Liver (tissue), 8 donors: ENCODE measurements at regions not wholly inside any gene's neighbourhood (a gene's known extent, or its start where the extent isn't known, plus 50 kb on each side); places are given as distances from the start of the nearest gene placed in this dataset.

Source experiments
- DNase-seq: peaks from one replicate; pipeline ENCODE4 v3.0.0-alpha.2; 2017; ENCODE audit warnings: low spot score
- H3K27ac ChIP-seq, 2 donors: one replicate each; pipeline ENCODE4 v1.7.0; 2013; ENCODE audit warnings: inconsistent platforms in 2 of 2, low read length in 2 of 2, control low read depth in 1 of 2, low read depth in 1 of 2, mild to moderate bottlenecking in 1 of 2
- H3K27me3 ChIP-seq, 4 donors: one replicate each; pipeline versions ENCODE4 v1.6.1 to v1.7.0; 2013; ENCODE audit warnings: low read length in 3 of 4, inconsistent platforms in 1 of 4, mild to moderate bottlenecking in 1 of 4, moderate library complexity in 1 of 4; ENCODE audit not compliant: control insufficient read depth in 4 of 4, insufficient read depth in 4 of 4
- H3K36me3 ChIP-seq, 4 donors: one replicate each; pipeline versions ENCODE4 v1.6.1 to v1.7.0; 2013; ENCODE audit warnings: low read length in 3 of 4, mild to moderate bottlenecking in 3 of 4, low read depth in 1 of 4, moderate library complexity in 1 of 4; ENCODE audit not compliant: control insufficient read depth in 4 of 4, insufficient read depth in 3 of 4
- H3K4me1 ChIP-seq, 4 donors: one replicate each; pipeline versions ENCODE4 v1.6.1 to v1.7.0; 2013; ENCODE audit warnings: low read length in 3 of 4, mild to moderate bottlenecking in 3 of 4, moderate library complexity in 1 of 4; ENCODE audit not compliant: control insufficient read depth in 4 of 4, insufficient read depth in 4 of 4
- H3K4me3 ChIP-seq, 3 donors: one replicate each; pipeline versions ENCODE4 v1.6.1 to v1.7.0; 2013; ENCODE audit warnings: low read length in 3 of 3, control low read depth in 1 of 3, low read depth in 1 of 3, mild to moderate bottlenecking in 1 of 3
- H3K9ac ChIP-seq, 2 donors: one replicate each; pipeline ENCODE4 v1.7.0; 2013; ENCODE audit warnings: low read length in 2 of 2, mild to moderate bottlenecking in 2 of 2, moderate library complexity in 2 of 2, control low read depth in 1 of 2, low read depth in 1 of 2
- H3K9me3 ChIP-seq, 4 donors: one replicate each; pipeline versions ENCODE4 v1.6.1 to v1.7.0; 2013; ENCODE audit warnings: low read length in 3 of 4; ENCODE audit not compliant: control insufficient read depth in 4 of 4
- EGR1 ChIP-seq, 2 donors: IDR thresholded peaks; 2 replicates each; pipeline ENCODE4 v1.6.1; 2016 to 2018; ENCODE audit warnings: antibody characterized with exemption in 2 of 2, low read depth in 2 of 2
- FOXA1 ChIP-seq: IDR thresholded peaks from 2 replicates; pipeline ENCODE4 v1.6.1; 2016; ENCODE audit warnings: antibody characterized with exemption
- FOXA2 ChIP-seq: IDR thresholded peaks from 2 replicates; pipeline ENCODE4 v1.6.1; 2016; ENCODE audit warnings: antibody characterized with exemption
- GABPA ChIP-seq, 2 donors: IDR thresholded peaks in 1 of 2; conservative IDR thresholded peaks in 1 of 2; 2 replicates each; pipeline ENCODE4 v1.6.1; 2016; ENCODE audit warnings: antibody characterized with exemption in 2 of 2, mild to moderate bottlenecking in 1 of 2, moderate library complexity in 1 of 2
- HNF4A ChIP-seq, 2 donors: conservative IDR thresholded peaks; 2 replicates each; pipeline ENCODE4 v1.6.1; 2016; ENCODE audit warnings: antibody characterized with exemption in 2 of 2, mild to moderate bottlenecking in 2 of 2
- HNF4G ChIP-seq: IDR thresholded peaks from 2 replicates; pipeline ENCODE4 v1.6.1; 2016; ENCODE audit warnings: antibody characterized with exemption
- MAX ChIP-seq: IDR thresholded peaks from 2 replicates; pipeline ENCODE4 v1.6.1; 2016; ENCODE audit warnings: antibody characterized with exemption
- NR2F2 ChIP-seq: IDR thresholded peaks from 2 replicates; pipeline ENCODE4 v1.6.1; 2016; ENCODE audit warnings: antibody characterized with exemption
- RAD21 ChIP-seq, 2 donors: IDR thresholded peaks; 2 replicates each; pipeline ENCODE4 v1.6.1; 2016; ENCODE audit warnings: antibody characterized with exemption in 2 of 2, mild to moderate bottlenecking in 2 of 2
- REST ChIP-seq: IDR thresholded peaks from 2 replicates; pipeline ENCODE4 v1.6.1; 2016; ENCODE audit warnings: antibody characterized with exemption, mild to moderate bottlenecking
- RXRA ChIP-seq, 2 donors: IDR thresholded peaks; 2 replicates each; pipeline ENCODE4 v1.6.1; 2017 to 2018; ENCODE audit warnings: antibody characterized with exemption in 2 of 2, mild to moderate bottlenecking in 1 of 2
- SP1 ChIP-seq: IDR thresholded peaks from 2 replicates; pipeline ENCODE4 v1.6.1; 2018; ENCODE audit warnings: antibody characterized with exemption, mild to moderate bottlenecking
- YY1 ChIP-seq: IDR thresholded peaks from 2 replicates; pipeline ENCODE4 v1.6.1; 2016; ENCODE audit warnings: antibody characterized with exemption, mild to moderate bottlenecking
- ZBTB33 ChIP-seq: IDR thresholded peaks from 2 replicates; pipeline ENCODE4 v1.6.1; 2016; ENCODE audit warnings: antibody characterized with exemption
- WGBS: extraction: QIAGEN DNeasy Blood & Tissue Kit; methylation state at CpG from one replicate; pipeline ENCODE4 v1.1.7; 2013; 5-methylcytosine and 5-hydroxymethylcytosine counted together
- TF ChIP-seq, protein P1 (sequence below): fragments of 150-350 bp; IDR thresholded peaks from 2 replicates; pipeline ENCODE4 v1.5.1; 2017; ENCODE audit warnings: improper control_type of control experiment, low read depth, low read length; ENCODE audit not compliant: missing input control
- TF ChIP-seq, protein P2 (sequence below): IDR thresholded peaks from 2 replicates; pipeline ENCODE4 v1.6.1; 2016; ENCODE audit warnings: antibody characterized with exemption
- donor health status: healthy.
- donor health status: healthy.
- donor health status: healthy.
- donor health status: healthy.
- donor health status: healthy.

DNA sequence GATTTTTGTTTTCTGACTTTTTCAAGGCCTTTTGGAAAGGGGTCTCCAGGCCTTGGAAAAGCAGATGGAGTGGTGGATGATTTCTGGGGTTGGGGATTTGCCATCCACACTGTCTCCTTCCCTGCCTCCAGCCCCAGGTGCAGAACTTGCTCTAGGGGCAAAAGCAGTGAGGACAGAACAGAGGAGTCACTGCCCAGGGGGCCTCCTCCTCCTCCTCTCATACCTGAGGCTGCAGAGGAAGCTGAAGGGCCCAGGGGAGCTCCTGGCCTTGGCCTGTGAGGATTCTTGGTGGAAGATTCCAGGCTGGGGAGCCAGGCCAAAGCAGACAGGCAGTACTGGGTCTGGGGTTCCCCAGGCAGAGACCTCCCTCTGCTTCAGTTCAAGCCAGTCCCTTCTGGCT lies 52.3 kb upstream of the URI1 start:
- Histone ChIP-seq H3K4me3 (no peak overlapping the region), H3K36me3 (no peaks in the 10 kb centered on the region), H3K9ac (no peak overlapping the region), H3K9me3 (no peaks in the 10 kb centered on the region), H3K4me1 (no peaks in the 10 kb centered on the region), H3K27me3 (peaks cover 0 to under 1% (median 0%) of the 10 kb centered on the region in 4 donors), H3K27ac (no peak overlapping the region)
- TF ChIP-seq RXRA (IDR thresholded peaks at IDR 0.05) (no peak), GABPA (IDR thresholded peaks at IDR 0.05 in 1 of 2, conservative IDR thresholded peaks at IDR 0.05 in 1 of 2) (no peak), ZBTB33 (no peak), FOXA1 (no peak), HNF4A (conservative IDR thresholded peaks at IDR 0.05) (no peak), MAX (no peak), HNF4G (no peak), YY1 (no peak)
- TF ChIP-seq, protein P1, sequence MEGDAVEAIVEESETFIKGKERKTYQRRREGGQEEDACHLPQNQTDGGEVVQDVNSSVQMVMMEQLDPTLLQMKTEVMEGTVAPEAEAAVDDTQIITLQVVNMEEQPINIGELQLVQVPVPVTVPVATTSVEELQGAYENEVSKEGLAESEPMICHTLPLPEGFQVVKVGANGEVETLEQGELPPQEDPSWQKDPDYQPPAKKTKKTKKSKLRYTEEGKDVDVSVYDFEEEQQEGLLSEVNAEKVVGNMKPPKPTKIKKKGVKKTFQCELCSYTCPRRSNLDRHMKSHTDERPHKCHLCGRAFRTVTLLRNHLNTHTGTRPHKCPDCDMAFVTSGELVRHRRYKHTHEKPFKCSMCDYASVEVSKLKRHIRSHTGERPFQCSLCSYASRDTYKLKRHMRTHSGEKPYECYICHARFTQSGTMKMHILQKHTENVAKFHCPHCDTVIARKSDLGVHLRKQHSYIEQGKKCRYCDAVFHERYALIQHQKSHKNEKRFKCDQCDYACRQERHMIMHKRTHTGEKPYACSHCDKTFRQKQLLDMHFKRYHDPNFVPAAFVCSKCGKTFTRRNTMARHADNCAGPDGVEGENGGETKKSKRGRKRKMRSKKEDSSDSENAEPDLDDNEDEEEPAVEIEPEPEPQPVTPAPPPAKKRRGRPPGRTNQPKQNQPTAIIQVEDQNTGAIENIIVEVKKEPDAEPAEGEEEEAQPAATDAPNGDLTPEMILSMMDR = no peak
- no peak for DNase-seq

DNA sequence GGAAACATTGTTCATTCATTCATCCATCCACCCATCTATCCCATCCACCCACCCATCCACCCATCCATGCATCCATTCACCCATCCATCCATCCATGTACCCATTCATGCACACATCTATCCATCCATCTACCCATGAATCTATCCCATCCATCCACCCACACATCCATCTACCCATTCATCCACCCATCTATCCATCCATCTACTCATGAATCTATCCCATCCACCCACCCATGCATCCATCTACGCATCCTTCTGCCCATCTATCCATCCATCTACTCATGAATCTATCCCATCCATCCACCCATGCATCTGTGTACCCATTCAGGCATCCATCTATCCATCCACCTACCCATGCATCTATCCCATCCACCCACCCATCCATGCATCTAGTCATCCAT lies 51.6 kb upstream of the URI1 start:
- DNase-seq = no peak
- H3K36me3 ChIP-seq = no peaks in the 10 kb centered on the region
- TF ChIP-seq GABPA (IDR thresholded peaks at IDR 0.05 in 1 of 2, conservative IDR thresholded peaks at IDR 0.05 in 1 of 2) = no peak
- TF ChIP-seq EGR1 (IDR thresholded peaks at IDR 0.05; ENCODE audit: low read depth in 2 of 2) = no peak
- no peak for TF ChIP-seq YY1
- no peak for TF ChIP-seq NR2F2
- no peak for TF ChIP-seq REST
- TF ChIP-seq RAD21 (IDR thresholded peaks at IDR 0.05) = no peak
- TF ChIP-seq ZBTB33 = no peak
- TF ChIP-seq, protein P1 = no peak
- TF ChIP-seq, protein P2, sequence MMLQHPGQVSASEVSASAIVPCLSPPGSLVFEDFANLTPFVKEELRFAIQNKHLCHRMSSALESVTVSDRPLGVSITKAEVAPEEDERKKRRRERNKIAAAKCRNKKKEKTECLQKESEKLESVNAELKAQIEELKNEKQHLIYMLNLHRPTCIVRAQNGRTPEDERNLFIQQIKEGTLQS = no peak
- no peak for TF ChIP-seq SP1
- no peak for TF ChIP-seq HNF4A (conservative IDR thresholded peaks at IDR 0.05)
- TF ChIP-seq FOXA2 = no peak
- 85% methylated on average over 1 of the region's 1 CpG for WGBS
- no peak overlapping the region for H3K4me3 ChIP-seq
- no peaks in the 10 kb centered on the region for H3K9me3 ChIP-seq
- no peaks in the 10 kb centered on the region for H3K4me1 ChIP-seq
- no peak overlapping the region for H3K27ac ChIP-seq
- H3K9ac ChIP-seq = no peak overlapping the region
- no peaks in the 10 kb centered on the region for H3K27me3 ChIP-seq
